ENCODE measurements at regions not wholly inside any gene's neighbourhood (a gene's known extent, or its start where the extent isn't known, plus 50 kb on each side); places are given as distances from the start of the nearest gene placed in this dataset.

GRCh38 chr6:167479301-167479700 is 154.4 kb downstream of the TTLL2 start:
- POLR2A ChIA-PET = no interaction called here
- no peak for TF ChIP-seq EZH2 (IDR thresholded peaks at IDR 0.05)
- TF ChIP-seq, protein P1, sequence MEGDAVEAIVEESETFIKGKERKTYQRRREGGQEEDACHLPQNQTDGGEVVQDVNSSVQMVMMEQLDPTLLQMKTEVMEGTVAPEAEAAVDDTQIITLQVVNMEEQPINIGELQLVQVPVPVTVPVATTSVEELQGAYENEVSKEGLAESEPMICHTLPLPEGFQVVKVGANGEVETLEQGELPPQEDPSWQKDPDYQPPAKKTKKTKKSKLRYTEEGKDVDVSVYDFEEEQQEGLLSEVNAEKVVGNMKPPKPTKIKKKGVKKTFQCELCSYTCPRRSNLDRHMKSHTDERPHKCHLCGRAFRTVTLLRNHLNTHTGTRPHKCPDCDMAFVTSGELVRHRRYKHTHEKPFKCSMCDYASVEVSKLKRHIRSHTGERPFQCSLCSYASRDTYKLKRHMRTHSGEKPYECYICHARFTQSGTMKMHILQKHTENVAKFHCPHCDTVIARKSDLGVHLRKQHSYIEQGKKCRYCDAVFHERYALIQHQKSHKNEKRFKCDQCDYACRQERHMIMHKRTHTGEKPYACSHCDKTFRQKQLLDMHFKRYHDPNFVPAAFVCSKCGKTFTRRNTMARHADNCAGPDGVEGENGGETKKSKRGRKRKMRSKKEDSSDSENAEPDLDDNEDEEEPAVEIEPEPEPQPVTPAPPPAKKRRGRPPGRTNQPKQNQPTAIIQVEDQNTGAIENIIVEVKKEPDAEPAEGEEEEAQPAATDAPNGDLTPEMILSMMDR (IDR thresholded peaks at IDR 0.05 in 2 of 3, conservative IDR thresholded peaks at IDR 0.05 in 1 of 3; ENCODE audit: borderline replicate concordance in 1 of 3, insufficient read depth in 1 of 3, low read depth in 2 of 3, low read length in 2 of 3) = no peak
- no peak for TF ChIP-seq CEBPB (IDR thresholded peaks at IDR 0.05; ENCODE audit: low read depth)
- CTCF ChIA-PET = no interaction called here
- RAD21 ChIA-PET (ENCODE audit: low non-redundant PET in 1 of 2, low total read pairs in 2 of 2, uncharacterized antibody in 2 of 2, unreplicated experiment in 2 of 2) = no interaction called here
- Histone ChIP-seq H3K36me3 (ENCODE audit: control insufficient read depth in 1 of 2, insufficient read depth in 2 of 2, low read length in 2 of 2) (no peaks in the 10 kb centered on the region), H3K9me2 (ENCODE audit: insufficient read depth) (no peaks in the 10 kb centered on the region; the same call in 1 of the 2 replicates), H3K9me3 (ENCODE audit: control insufficient read depth in 1 of 2, insufficient read depth in 1 of 2, low read depth in 1 of 2, low read length in 2 of 2) (no peaks in the 10 kb centered on the region), H4K20me1 (ENCODE audit: insufficient read depth) (no peaks in the 10 kb centered on the region), H3K9ac (ENCODE audit: low read length) (no peak overlapping the region), H3K4me3 (replicated peaks in 1 of 2; ENCODE audit: low read depth in 1 of 2, low read length in 2 of 2) (no peak overlapping the region), H3K4me1 (ENCODE audit: control insufficient read depth in 1 of 2, insufficient read depth in 2 of 2, low read length in 2 of 2) (no peaks in the 10 kb centered on the region; a peak in 1 of 4 replicates), H2AFZ (ENCODE audit: low read depth, low read length, poor library complexity, severe bottlenecking) (no peak overlapping the region), H3K27ac (ENCODE audit: low read depth, low read length) (no peak overlapping the region), H3K79me2 (ENCODE audit: insufficient read depth, low read length) (no peaks in the 10 kb centered on the region), H3K27me3 (ENCODE audit: insufficient read depth, low read length) (peaks cover 4% of the 10 kb centered on the region; the same call in 1 of the 2 replicates), H3K4me2 (ENCODE audit: low read length) (no peak overlapping the region)
- no TSS peak for BruUV-seq (replicated peaks)
- DNase-seq (ENCODE audit: low read depth, low spot score) (no peak), ATAC-seq (no peak)
- intact Hi-C loops (cut with micrococcal nuclease) = no loop called here

DNA sequence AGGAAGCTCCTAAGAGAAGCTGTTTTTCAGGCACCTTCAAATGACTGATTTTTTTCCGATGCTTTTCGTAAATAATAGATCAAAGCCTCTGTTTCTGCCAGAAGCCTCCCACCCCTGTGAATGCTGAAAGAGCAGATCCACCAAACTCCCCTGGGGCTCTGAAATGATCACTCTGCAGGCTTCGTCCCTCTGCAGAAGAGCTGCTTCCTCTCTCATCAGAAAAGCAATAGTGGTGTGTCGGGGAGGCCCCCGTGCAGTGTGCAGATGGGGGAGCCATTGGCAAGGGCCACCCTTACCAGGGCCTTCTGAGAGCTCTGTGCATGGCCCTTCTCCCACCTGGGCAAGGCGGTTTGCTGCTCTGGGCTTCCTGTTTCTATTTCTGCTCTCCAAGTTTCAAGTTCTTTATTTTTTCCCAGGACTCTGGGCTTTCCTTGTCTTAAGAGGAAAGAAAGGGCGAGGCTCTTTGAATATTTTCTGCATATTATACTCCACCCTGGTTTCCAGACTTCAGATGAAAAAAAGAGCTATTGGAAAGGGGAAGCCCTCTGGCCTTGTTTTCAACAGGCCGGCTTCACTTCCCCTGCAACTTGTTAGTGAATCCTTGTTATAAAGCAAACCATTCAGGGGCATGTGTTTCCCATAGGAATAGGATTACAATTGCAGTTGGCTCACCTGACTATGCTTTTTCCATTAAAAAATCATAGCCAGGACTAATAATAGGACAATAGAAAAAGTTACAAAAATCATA is 155.2 kb downstream of the TTLL2 start:
- no peak overlapping the region for H3K4me3 ChIP-seq (replicated peaks in 1 of 2; ENCODE audit: low read depth in 1 of 2, low read length in 2 of 2)
- ATAC-seq (no peak), DNase-seq (ENCODE audit: low read depth, low spot score) (no peak)
- CTCF ChIA-PET = no interaction called here
- H2AFZ ChIP-seq (ENCODE audit: low read depth, low read length, poor library complexity, severe bottlenecking) = no peak overlapping the region
- H3K79me2 ChIP-seq (ENCODE audit: insufficient read depth, low read length) = no peaks in the 10 kb centered on the region
- no peak overlapping the region for H3K4me2 ChIP-seq (ENCODE audit: low read length)
- H3K36me3 ChIP-seq (ENCODE audit: control insufficient read depth in 1 of 2, insufficient read depth in 2 of 2, low read length in 2 of 2) = no peaks in the 10 kb centered on the region
- no peaks in the 10 kb centered on the region for H4K20me1 ChIP-seq (ENCODE audit: insufficient read depth)
- intact Hi-C loops (cut with micrococcal nuclease) = no loop called here
- POLR2A ChIA-PET = no interaction called here
- H3K27me3 ChIP-seq (ENCODE audit: insufficient read depth, low read length) = peaks cover 4% of the 10 kb centered on the region; the same call in 1 of the 2 replicates
- H3K4me1 ChIP-seq (ENCODE audit: control insufficient read depth in 1 of 2, insufficient read depth in 2 of 2, low read length in 2 of 2) = no peaks in the 10 kb centered on the region; a peak in 1 of 4 replicates
- H3K27ac ChIP-seq (ENCODE audit: low read depth, low read length) = no peak overlapping the region
- RAD21 ChIA-PET (ENCODE audit: low non-redundant PET in 1 of 2, low total read pairs in 2 of 2, uncharacterized antibody in 2 of 2, unreplicated experiment in 2 of 2) = no interaction called here
- no peak overlapping the region for H3K9ac ChIP-seq (ENCODE audit: low read length)
- H3K9me2 ChIP-seq (ENCODE audit: insufficient read depth) = no peaks in the 10 kb centered on the region; the same call in 1 of the 2 replicates
- BruUV-seq (replicated peaks) = no TSS peak
- no peaks in the 10 kb centered on the region for H3K9me3 ChIP-seq (ENCODE audit: control insufficient read depth in 1 of 2, insufficient read depth in 1 of 2, low read depth in 1 of 2, low read length in 2 of 2)
- TF ChIP-seq ELF1 (IDR thresholded peaks at IDR 0.05; ENCODE audit: borderline replicate concordance, low read depth) = no peak

Data from HCT116 (cell line).